Suprapubic skin (tissue), 4 donors: ENCODE measurements at regions not wholly inside any gene's neighbourhood (a gene's known extent, or its start where the extent isn't known, plus 50 kb on each side); places are given as distances from the start of the nearest gene placed in this dataset.

Experiments
- CTCF ChIP-seq, 2 donors: fragments of 200-600 bp in 1 of 2; fragments of 450-650 bp in 1 of 2; sonication (generic) in 1 of 2; IDR thresholded peaks; one replicate each; pipeline ENCODE4 v1.5.1; 2016 to 2019; ENCODE audit warnings: antibody characterized with exemption in 2 of 2, mild to moderate bottlenecking in 1 of 2, moderate library complexity in 1 of 2
- POLR2A ChIP-seq, 2 donors: fragments of 450-650 bp; IDR thresholded peaks; one replicate each; pipeline ENCODE4 v1.6.1; 2017; ENCODE audit warnings: antibody characterized with exemption in 2 of 2, mild to moderate bottlenecking in 2 of 2, moderate library complexity in 2 of 2
- POLR2AphosphoS5 ChIP-seq, 3 donors: sonication (generic); formaldehyde crosslinking; IDR thresholded peaks; one replicate each; pipeline ENCODE4 v1.6.1; 2017; ENCODE audit warnings: antibody characterized with exemption in 3 of 3

- TF ChIP-seq CTCF (IDR thresholded peaks at IDR 0.05) (no peak), POLR2A (IDR thresholded peaks at IDR 0.05) (no peak), POLR2AphosphoS5 (IDR thresholded peaks at IDR 0.05) (no peak)
Measured at GRCh38 chr3:21835264-21835663, 84.3 kb upstream of the ZNF385D start.
